H1 (cell line): ENCODE measurements at regions not wholly inside any gene's neighbourhood (a gene's known extent, or its start where the extent isn't known, plus 50 kb on each side); places are given as distances from the start of the nearest gene placed in this dataset.

Experiments used
- CTCF ChIP-seq, 3 experiments: IDR thresholded peaks; 1 replicate in 2 of 3; 2 replicates in 1 of 3; pipeline versions ENCODE4 v1.5.1 to v1.6.1; 2011; ENCODE audit warnings: low read length in 3 of 3, mild to moderate bottlenecking in 3 of 3, inconsistent platforms in 2 of 3, low read depth in 1 of 3, moderate library complexity in 1 of 3; ENCODE audit not compliant: insufficient read depth in 1 of 3; ENCODE audit errors: control extremely low read depth in 1 of 3
- MAX ChIP-seq: IDR thresholded peaks from 2 replicates; pipeline ENCODE4 v1.6.1; 2012; ENCODE audit warnings: inconsistent platforms
- NRF1 ChIP-seq: IDR thresholded peaks from 2 replicates; pipeline ENCODE4 v1.6.1; 2011; ENCODE audit warnings: mild to moderate bottlenecking, low read depth, low read length, improper control_type of control experiment
- POLR2AphosphoS5 ChIP-seq: IDR thresholded peaks from 2 replicates; pipeline ENCODE4 v1.6.1; 2011; ENCODE audit warnings: low read depth, low read length
- RAD21 ChIP-seq, 2 experiments: IDR thresholded peaks in 1 of 2; conservative IDR thresholded peaks in 1 of 2; 2 replicates each; pipeline ENCODE4 v1.6.1; 2011; ENCODE audit warnings: low read depth in 2 of 2, low read length in 2 of 2, improper control_type of control experiment in 1 of 2, inconsistent platforms in 1 of 2, mild to moderate bottlenecking in 1 of 2, moderate library complexity in 1 of 2
- SIN3A ChIP-seq, 2 experiments: IDR thresholded peaks in 1 of 2; conservative IDR thresholded peaks in 1 of 2; 2 replicates each; pipeline ENCODE4 v1.6.1; 2011 to 2012; ENCODE audit warnings: low read length in 2 of 2, improper control_type of control experiment in 1 of 2, low read depth in 1 of 2, mild to moderate bottlenecking in 1 of 2
- TCF12 ChIP-seq: IDR thresholded peaks from 2 replicates; pipeline ENCODE4 v1.6.1; 2011; ENCODE audit warnings: low read depth, mild to moderate bottlenecking, low read length

GRCh38 chr1:14168326-14169063 lies 430.0 kb upstream of the KAZN start:
- TF ChIP-seq RAD21 (IDR thresholded peaks at IDR 0.05 in 1 of 2, conservative IDR thresholded peaks at IDR 0.05 in 1 of 2; ENCODE audit: low read depth in 2 of 2, low read length in 2 of 2) (no peak), MAX (no peak), POLR2AphosphoS5 (no peak), CTCF (IDR thresholded peaks at IDR 0.05; ENCODE audit: control extremely low read depth in 1 of 3, insufficient read depth in 1 of 3, low read depth in 1 of 3, low read length in 3 of 3) (no peak), TCF12 (no peak), SIN3A (conservative IDR thresholded peaks at IDR 0.05 in 1 of 2, IDR thresholded peaks at IDR 0.05 in 1 of 2; ENCODE audit: low read depth in 1 of 2, low read length in 2 of 2) (no peak), NRF1 (no peak)
